ENCODE measurements at regions not wholly inside any gene's neighbourhood (a gene's known extent, or its start where the extent isn't known, plus 50 kb on each side); places are given as distances from the start of the nearest gene placed in this dataset.

GRCh38 chr13:76053181-76053580 is 417.1 kb downstream of the LMO7 start:
- DNase-seq (no peak), ATAC-seq (no peak)

GRCh38 chr13:76049376-76049746 is 413.2 kb downstream of the LMO7 start:
- ATAC-seq, result no peak
- DNase-seq, result no peak

GRCh38 chr13:76048675-76049375 is 412.7 kb downstream of the LMO7 start:
- no peak for DNase-seq

GRCh38 chr13:76048131-76048530 is 412.0 kb downstream of the LMO7 start:
- no peak for ATAC-seq
- DNase-seq, result no peak

More at GRCh38 chr13:76048675-76049375, 412.7 kb downstream of the LMO7 start:
- ATAC-seq, result no peak

- no peak for DNase-seq
- ATAC-seq, result no peak
Measured at GRCh38 chr13:76043874-76044273, 407.7 kb downstream of the LMO7 start.

GRCh38 chr13:76038920-76039716 is 403.0 kb downstream of the LMO7 start:
- DNase-seq (no peak), ATAC-seq (no peak)

- ATAC-seq (no peak), DNase-seq (no peak)
Measured at GRCh38 chr13:76036176-76036575, 400.0 kb downstream of the LMO7 start.

GRCh38 chr13:76035711-76036110 is 399.6 kb downstream of the LMO7 start:
- DNase-seq, result no peak
- no peak for ATAC-seq

- ATAC-seq (no peak), DNase-seq (no peak)
Measured at GRCh38 chr13:76029706-76030105, 393.6 kb downstream of the LMO7 start.

- ATAC-seq (no peak), DNase-seq (no peak)
Measured at GRCh38 chr13:76029088-76029487, 393.0 kb downstream of the LMO7 start.

- DNase-seq (no peak), ATAC-seq (no peak)
Measured at GRCh38 chr13:76027131-76027530, 391.0 kb downstream of the LMO7 start.

- ATAC-seq (no peak), DNase-seq (no peak)
Measured at GRCh38 chr13:76025392-76025791, 389.3 kb downstream of the LMO7 start.

- DNase-seq, result no peak
- no peak for ATAC-seq
Measured at GRCh38 chr13:76024151-76024550, 388.0 kb downstream of the LMO7 start.

- no peak for DNase-seq
- no peak for ATAC-seq
Measured at GRCh38 chr13:76023652-76024051, 387.5 kb downstream of the LMO7 start.

- DNase-seq (no peak), ATAC-seq (no peak)
Measured at GRCh38 chr13:76020421-76020955, 384.4 kb downstream of the LMO7 start.

- DNase-seq, result no peak
- no peak for ATAC-seq
Measured at GRCh38 chr13:76019421-76020044, 383.4 kb downstream of the LMO7 start.

- ATAC-seq (no peak), DNase-seq (no peak)
Measured at GRCh38 chr13:76017861-76018556, 381.9 kb downstream of the LMO7 start.

GRCh38 chr13:76016799-76017400 is 380.8 kb downstream of the LMO7 start:
- DNase-seq (peak; percentile 7), ATAC-seq (peak; percentile 49)

- DNase-seq, result no peak
- ATAC-seq, result no peak
Measured at GRCh38 chr13:76014406-76015318, 378.5 kb downstream of the LMO7 start.

GRCh38 chr13:76012091-76012721 is 376.1 kb downstream of the LMO7 start:
- ATAC-seq (no peak), DNase-seq (no peak)

Measured in stimulated activated naive CD8-positive, alpha-beta T cell treated with anti-CD3 and anti-CD28 coated beads, Interleukin-15, Interleukin-2, amounts not matched to agents 100 U/mL and 50 U/mL, for 24 hours (primary cell).